C1 segment of cervical spinal cord (tissue), 14 donors: ENCODE measurements at regions not wholly inside any gene's neighbourhood (a gene's known extent, or its start where the extent isn't known, plus 50 kb on each side); places are given as distances from the start of the nearest gene placed in this dataset.
"Not testable (repeated sequence)": the region's sequence is repeated elsewhere in the genome, so short reads cannot be mapped to it uniquely, and the experiment has no call there.

ENCODE experiments used
- DNase-seq, 14 donors: peaks; one replicate each; lab custom pipeline; 2025; lab: John Stamatoyannopoulos, UW

DNA sequence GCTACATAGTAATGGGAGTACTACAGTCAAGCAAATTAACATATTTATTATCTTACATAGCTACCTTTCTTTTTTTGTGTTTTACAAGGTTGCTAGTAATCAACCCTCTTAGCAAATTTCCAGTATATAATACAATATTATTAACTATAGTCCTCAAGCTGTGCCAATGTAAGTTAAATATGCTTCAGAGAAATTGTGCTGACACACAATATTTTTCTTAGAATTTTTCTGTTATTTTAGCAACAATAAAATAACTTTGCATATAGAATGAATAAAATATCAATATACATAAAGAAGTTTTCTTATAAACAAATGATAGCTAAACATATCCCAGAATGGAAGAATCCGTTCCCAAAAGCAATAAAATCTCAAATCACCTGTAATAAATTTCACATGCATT is 1605.1 kb downstream of the REEP3 start:
- DNase-seq, result no peak

- DNase-seq, result no peak
Observed at GRCh38 chr10:65128277-65128676, 1607.1 kb downstream of the REEP3 start.

GRCh38 chr10:65130162-65130758 is 1609.1 kb downstream of the REEP3 start:
- DNase-seq, result no peak

- no peak for DNase-seq
Observed at GRCh38 chr10:65133652-65134051, 1612.5 kb downstream of the REEP3 start.

DNA sequence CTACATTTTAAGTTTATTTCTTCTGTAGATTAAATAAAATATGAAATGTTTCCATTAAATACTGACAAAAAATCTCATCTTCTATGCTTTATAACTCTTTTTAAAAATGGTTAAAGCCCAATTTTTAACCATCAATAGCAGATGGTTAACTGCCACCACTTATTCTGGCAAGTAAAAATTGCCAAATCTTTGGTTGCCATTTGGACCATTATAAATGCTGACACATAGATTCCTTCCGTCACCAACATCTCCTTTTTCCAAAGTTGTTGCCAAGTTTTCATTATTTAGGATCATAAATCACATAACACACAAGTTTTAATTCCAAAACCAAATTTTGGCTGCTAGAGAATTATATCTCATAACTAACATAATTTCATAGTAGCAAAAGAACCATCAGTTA is 1614.3 kb downstream of the REEP3 start:
- no peak for DNase-seq

GRCh38 chr10:65142641-65143435 is 1621.6 kb downstream of the REEP3 start:
- no peak for DNase-seq

DNA sequence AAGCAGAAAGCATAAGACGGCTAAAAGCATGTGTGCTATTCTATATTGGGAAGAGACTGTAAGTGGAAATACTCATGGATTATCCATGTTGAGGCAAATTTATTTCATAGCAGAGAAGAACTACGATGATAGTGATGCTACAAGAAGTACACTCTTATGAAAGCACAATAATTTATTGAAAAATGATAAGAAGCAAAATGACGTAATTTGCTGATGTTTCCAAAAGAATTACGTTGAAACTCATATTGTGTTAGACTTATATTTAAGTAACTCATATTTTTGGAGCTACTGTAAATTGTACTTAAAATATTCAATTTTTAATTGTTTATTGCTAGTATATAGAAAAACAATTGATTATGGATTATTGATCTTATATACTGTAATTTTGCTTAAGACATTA is 1622.5 kb downstream of the REEP3 start:
- no peak for DNase-seq

DNA sequence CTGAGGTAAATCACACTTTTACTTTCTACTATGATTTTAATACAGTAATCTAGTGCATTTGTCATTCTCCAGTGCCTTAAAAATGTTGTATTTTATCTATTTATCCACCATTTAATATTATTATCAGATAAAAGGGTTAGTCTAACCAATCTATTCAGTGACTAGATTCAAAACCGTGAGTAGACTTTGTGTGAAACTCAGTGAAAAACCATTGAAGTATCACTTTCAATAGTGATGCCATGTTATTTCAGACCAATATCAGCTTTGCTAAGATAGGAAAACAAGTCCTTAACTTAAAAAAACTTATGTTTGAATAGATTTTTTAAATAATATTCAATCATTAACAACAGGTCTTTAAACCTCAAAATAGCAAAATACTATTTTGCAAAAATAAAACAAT is 1628.7 kb downstream of the REEP3 start:
- DNase-seq, result no peak

- no peak for DNase-seq
Observed at GRCh38 chr10:65166272-65166671, 1645.1 kb downstream of the REEP3 start.

- no peak for DNase-seq
Observed at GRCh38 chr10:65172249-65172648, 1651.0 kb downstream of the REEP3 start.

DNA sequence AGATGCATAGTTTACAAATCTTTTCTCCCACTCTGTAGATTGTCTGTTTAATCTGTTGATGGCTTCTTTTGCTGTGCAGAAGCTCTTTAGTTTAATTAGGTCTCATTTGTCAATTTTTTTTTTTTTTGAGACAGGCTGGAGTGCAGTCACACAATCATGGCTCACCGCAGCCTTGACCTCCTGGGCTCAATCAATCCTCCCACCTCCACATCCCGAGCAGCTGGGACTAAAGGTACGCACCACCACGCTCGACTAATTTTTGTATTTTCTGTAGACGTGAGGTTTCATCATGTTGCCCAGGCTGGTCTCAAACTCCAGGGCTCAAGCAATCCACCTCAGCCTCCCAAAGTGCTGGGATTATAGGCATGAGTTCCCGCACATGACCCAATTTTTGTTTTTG is 1655.8 kb downstream of the REEP3 start:
- DNase-seq, result no peak

DNA sequence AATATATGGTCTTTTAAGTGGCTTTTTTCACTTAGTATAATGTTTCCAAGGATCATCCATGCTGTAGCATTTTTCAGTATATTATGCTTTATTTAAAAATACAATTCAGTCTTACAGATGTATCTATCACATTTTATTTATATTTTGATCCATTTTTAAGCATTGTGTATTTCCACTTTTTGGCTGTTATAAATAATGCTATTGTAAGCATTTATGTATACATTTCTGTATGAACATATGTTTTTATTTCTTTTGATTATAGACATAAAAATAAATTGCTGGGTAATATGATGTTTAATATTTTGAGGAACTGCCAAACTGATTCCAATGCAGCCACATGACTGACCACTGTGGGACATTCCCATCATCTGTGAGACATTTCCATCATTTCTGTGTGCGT is 1662.0 kb downstream of the REEP3 start:
- DNase-seq, result no peak

DNA sequence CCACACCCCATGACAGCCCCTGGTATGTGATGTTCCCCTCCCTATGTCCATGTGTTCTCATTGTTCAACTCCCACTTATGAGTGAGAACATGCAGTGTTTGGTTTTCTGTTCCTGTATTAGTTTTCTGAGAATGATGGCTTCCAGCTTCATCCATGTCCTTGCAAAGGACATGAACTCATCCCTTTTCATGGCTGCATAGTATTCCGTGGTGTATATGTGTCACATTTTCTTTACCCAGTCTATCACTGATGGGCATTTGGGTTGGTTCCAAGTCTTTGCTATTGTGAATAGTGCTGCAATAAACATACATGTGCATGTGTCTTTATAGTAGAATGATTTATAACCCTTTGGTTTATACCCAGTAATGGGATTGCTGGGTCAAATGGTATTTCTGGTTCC is 1665.5 kb downstream of the REEP3 start:
- not testable (repeated sequence) for DNase-seq

GRCh38 chr10:65194126-65194525 is 1672.9 kb downstream of the REEP3 start:
- no peak for DNase-seq

- no peak for DNase-seq
Observed at GRCh38 chr10:65194555-65194954, 1673.4 kb downstream of the REEP3 start.

- no peak for DNase-seq
Observed at GRCh38 chr10:65196111-65196510, 1674.9 kb downstream of the REEP3 start.

GRCh38 chr10:65197935-65198334 is 1676.7 kb downstream of the REEP3 start:
- DNase-seq, result no peak

GRCh38 chr10:65201491-65201890 is 1680.3 kb downstream of the REEP3 start:
- DNase-seq, result no peak

- no peak for DNase-seq
Observed at GRCh38 chr10:65204999-65205398, 1683.8 kb downstream of the REEP3 start.

GRCh38 chr10:65213170-65213569 is 1692.0 kb downstream of the REEP3 start:
- DNase-seq, result no peak

DNA sequence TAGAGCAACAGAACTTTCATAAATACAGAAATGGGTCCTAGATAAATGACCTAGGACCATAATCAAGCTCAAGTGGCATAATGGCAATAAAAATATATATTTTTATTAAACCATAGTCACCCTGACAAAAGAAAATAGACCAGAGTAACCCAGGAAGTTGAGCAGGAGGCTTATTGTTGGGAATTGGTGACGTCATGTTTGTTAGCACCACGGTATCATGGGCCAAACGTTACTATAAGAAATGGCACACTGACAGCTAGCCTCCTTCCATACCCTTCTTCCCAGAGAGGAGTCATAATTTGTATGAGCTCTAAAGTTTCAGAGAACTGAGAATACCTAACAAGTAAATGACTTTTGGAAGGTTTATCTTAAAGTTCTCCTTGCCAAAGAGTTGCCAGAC is 1698.2 kb downstream of the REEP3 start:
- no peak for DNase-seq

GRCh38 chr10:65231148-65231547 is 1694.7 kb upstream of the LRRTM3 start:
- no peak for DNase-seq

GRCh38 chr10:65234261-65234660 is 1691.6 kb upstream of the LRRTM3 start:
- no peak for DNase-seq

GRCh38 chr10:65235266-65235665 is 1690.6 kb upstream of the LRRTM3 start:
- no peak for DNase-seq
